ENCODE measurements at regions not wholly inside any gene's neighbourhood (a gene's known extent, or its start where the extent isn't known, plus 50 kb on each side); places are given as distances from the start of the nearest gene placed in this dataset.
"Not testable (repeated sequence)": the region's sequence is repeated elsewhere in the genome, so short reads cannot be mapped to it uniquely, and the experiment has no call there.

DNA sequence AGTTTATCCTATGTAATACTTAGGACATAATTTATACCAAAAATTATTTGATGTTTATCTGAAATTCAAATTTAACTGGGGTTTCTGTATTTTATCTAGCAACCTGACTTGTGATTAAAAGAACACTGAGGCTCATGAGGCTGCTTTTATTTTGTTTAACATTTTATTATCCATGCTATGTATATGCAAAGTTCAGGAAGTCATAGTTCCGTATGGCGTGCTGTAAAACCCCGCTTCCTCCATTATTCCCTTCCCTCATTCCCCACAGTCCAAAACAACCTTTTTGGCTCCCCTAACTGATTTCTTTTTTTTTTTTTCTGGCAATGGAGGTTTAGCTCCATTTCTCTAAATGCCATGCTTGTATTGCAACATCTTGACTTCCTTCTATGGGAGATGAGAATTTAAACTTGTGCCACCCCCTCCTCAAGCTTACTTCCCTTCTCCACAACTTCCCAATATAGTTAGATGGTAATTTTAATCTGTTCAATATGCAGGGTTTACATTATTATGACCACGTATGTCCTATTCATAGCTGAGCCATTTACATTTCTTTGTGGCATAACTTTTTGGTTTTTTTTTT, 138.0 kb upstream of the DNAH14 start:
- no peak for DNase-seq

DNA sequence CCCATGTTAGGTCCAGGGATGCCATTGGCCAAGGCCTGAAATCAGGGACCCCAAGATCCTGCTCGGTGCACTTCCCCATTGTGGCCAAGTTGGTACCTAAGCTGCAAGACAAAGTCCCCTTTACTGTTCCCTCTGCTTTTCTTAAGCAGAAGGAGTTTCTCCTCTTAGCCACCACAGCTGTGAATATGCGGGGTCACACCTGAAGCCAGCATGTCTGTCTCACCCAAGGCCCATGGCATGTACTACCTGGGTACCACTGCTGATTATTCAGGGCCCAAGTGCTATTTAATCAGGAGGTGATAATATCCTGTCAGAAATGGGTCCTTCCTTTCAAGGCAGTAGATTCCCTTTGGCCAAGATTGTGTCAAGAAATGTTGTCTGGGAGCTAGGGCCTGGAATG, 133.9 kb upstream of the DNAH14 start:
- no peak for DNase-seq

- DNase-seq = no peak
These were observed 130.4 kb upstream of the DNAH14 start for GRCh38 chr1:224799083-224799482.

DNA sequence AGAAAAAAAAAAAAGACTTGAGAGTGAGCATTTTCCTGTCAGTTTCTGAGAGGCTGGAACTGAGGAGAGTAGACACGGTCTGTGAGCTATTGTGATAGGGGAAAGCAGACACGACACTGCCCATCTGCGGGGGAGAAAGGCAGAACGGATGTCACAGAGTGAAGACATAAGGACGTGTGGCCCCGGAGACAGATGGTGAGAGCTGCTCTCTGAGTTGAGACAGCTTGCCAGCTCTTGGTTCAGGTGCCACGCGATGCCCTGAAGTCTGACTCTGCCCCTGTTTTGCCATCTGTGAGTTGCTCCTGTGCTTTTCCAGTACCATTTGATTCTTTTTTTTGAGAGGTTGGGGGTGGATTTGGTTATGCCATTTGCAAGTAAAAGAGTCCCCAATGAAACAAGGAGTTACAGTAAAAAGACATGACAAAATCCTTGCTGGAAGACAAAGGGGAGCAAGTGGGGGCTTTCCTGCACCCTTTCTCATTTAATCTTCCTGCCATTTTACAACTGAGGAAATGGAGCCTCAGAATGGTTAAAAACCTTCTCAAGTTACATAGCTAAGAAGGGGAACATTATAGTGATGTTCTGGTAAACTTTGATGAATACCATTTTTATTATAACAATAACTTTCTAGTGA, 128.9 kb upstream of the DNAH14 start:
- DNase-seq = no peak

GRCh38 chr1:224801844-224802490, 127.5 kb upstream of the DNAH14 start:
- no peak for DNase-seq

- no peak for DNase-seq
These were observed 126.9 kb upstream of the DNAH14 start for GRCh38 chr1:224802617-224803016.

- peak in 1 of 2 donors; percentile 2 for DNase-seq
These were observed 125.3 kb upstream of the DNAH14 start for GRCh38 chr1:224804220-224804619.

DNA sequence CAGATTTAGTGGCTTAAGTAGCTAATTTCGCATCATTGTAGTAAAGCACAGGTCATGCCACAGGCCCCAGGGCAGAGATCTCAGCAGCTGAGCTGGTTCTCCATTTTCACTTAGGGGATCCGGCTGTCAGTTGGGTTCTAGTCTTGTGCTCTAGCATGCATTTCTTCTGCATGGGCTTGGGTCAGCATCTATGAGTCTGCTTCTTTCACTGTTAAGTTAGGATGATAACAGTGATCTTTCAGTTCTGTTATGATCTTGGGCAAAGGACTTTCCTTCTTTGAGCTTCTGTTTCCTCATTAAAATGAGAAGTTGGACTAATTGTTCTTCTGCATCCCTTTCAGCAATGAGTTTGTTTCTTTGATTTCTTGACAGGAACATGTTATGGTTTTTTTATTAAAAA, 123.6 kb upstream of the DNAH14 start:
- DNase-seq = no peak

GRCh38 chr1:224809137-224809536, 120.3 kb upstream of the DNAH14 start:
- no peak for DNase-seq

DNA sequence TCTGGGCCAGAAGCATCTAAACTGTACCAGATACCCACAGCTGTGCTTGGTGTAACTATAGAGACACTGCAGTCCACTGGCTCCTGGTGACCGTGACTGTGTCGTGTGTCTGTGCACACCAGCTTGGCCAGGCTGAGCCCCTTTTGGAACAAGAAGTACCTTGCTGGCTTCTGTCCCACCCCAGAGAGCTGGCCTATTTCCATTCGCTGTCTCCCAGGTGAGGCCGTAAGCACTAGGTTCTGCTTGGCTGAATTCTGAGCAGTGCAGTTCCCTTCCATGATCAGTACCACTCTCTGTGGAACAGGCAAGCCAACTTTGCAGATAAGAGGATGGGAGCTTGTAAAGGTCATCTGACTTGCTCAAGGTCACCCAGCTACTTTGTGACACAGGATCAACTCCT, 119.9 kb upstream of the DNAH14 start:
- DNase-seq = no peak

DNA sequence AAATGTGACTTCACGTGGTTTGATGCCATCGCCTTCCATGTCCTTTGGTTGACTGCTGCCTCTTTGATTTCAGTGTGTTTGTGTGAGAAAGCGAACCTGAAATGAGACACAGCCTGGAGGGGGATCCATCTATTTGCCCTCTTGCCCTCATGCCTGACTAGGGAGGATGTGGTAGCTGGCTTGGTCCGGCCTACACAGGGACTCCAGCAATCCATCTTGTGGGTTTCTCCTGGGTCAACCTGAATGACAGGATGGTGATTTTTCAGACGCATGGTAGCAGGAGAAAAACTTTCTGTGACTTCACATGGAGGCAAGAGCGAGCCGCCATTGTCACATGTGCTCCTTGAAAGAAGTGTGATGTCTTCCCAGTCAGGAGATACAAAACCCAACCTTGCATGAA, 117.9 kb upstream of the DNAH14 start:
- DNase-seq = no peak

- no peak for DNase-seq
These were observed 113.8 kb upstream of the DNAH14 start for GRCh38 chr1:224815647-224816046.

GRCh38 chr1:224816062-224816461, 113.4 kb upstream of the DNAH14 start:
- no peak for DNase-seq

- DNase-seq = no peak
These were observed 112.1 kb upstream of the DNAH14 start for GRCh38 chr1:224817382-224817781.

DNA sequence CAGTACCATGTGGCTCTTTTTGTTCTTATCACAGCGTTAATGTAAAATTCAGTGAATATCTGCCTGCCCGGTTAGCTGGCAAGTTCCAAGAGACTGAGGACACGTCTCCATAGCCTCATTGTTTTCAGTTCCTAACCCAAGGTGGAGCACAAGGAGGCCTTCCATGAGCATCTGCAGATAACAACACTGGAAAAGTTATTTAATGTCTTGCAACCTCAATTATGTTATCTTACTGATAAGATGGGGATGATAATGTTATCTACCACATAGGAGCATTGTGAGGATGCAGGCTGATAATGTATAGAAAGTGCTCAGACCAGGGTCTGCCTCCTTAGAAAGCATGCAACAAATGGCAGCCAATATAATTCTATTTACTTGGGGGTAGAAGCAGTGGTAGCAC, 109.6 kb upstream of the DNAH14 start:
- DNase-seq = no peak

- DNase-seq = no peak
These were observed 109.1 kb upstream of the DNAH14 start for GRCh38 chr1:224820341-224820740.

DNA sequence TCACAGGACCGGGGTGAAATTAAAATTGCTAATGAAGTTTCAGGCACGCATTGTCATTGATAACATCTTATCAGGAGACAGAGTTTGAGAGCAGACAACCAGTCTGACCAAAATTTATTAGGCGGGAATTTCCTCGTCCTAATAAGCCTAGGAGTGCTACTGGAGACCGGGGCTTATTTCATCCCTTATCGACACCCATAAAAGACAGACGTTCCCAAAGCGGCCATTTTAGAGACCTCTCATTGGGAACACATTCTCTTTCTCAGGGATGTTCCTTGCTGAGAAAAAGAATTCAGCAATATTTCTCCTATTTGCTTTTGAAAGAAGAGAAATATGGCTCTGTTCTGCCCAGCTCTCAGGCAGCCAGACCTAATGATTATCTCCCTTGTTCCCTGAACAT, 107.7 kb upstream of the DNAH14 start:
- not testable (repeated sequence) for DNase-seq

GRCh38 chr1:224825525-224826000, 103.9 kb upstream of the DNAH14 start:
- DNase-seq = no peak

DNA sequence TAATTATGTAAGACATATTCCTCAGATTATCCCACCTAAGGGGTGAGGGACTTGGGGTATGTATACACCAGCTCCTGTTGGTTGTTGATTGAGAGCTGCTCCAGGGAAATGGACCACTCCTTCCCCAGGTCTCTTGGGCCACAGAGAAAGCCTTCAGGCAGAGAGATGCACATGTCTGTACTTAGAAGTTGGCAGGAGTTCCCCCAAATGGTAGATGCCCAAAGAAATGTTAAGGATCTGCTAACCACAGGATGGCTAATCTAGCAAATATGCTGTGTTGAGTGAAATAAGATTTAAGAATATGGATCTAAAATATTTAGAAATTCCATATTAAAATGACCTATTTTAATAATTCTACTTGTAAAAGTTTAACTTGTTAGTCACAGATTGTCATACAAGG, 100.8 kb upstream of the DNAH14 start:
- no peak for DNase-seq

GRCh38 chr1:224831501-224831900, 98.0 kb upstream of the DNAH14 start:
- DNase-seq = no peak

- DNase-seq = not testable (repeated sequence)
These were observed 89.7 kb upstream of the DNAH14 start for GRCh38 chr1:224839648-224840300.

- DNase-seq = not testable (repeated sequence)
These were observed 87.7 kb upstream of the DNAH14 start for GRCh38 chr1:224841803-224842202.

- no peak for DNase-seq
These were observed 83.2 kb upstream of the DNAH14 start for GRCh38 chr1:224846119-224846907.
